Peyer's patch (tissue), 4 donors: ENCODE measurements at regions not wholly inside any gene's neighbourhood (a gene's known extent, or its start where the extent isn't known, plus 50 kb on each side); places are given as distances from the start of the nearest gene placed in this dataset.

ENCODE experiments used
- DNase-seq, 3 donors: peaks; one replicate each; pipeline ENCODE4 v3.0.0-alpha.2; 2017 to 2019
- H3K27ac ChIP-seq, 4 donors: fragments of 200-600 bp; sonication (generic); one replicate each; pipeline ENCODE4 v1.5.1; 2016 to 2019
- H3K27me3 ChIP-seq, 2 donors: fragments of 200-600 bp; sonication (generic); one replicate each; pipeline ENCODE4 v1.5.1; 2019
- H3K36me3 ChIP-seq, 3 donors: fragments of 200-600 bp; sonication (generic); one replicate each; pipeline ENCODE4 v1.5.1; 2016 to 2019
- H3K4me1 ChIP-seq, 4 donors: fragments of 200-600 bp; sonication (generic); one replicate each; pipeline ENCODE4 v1.5.1; 2016 to 2019
- H3K4me3 ChIP-seq, 4 donors: fragments of 200-600 bp; sonication (generic); 1 replicate in 3 of 4; 2 replicates in 1 of 4; pipeline ENCODE4 v1.5.1; 2016 to 2019; ENCODE audit warnings: mild to moderate bottlenecking in 1 of 4
- H3K9me3 ChIP-seq, 4 donors: fragments of 200-600 bp; sonication (generic); one replicate each; pipeline ENCODE4 v1.5.1; 2016 to 2019; ENCODE audit warnings: mild to moderate bottlenecking in 1 of 4
- CTCF ChIP-seq, 6 experiments: fragments of 450-650 bp in 4 of 6; fragments of 200-600 bp in 2 of 6; sonication (generic) in 1 of 6; IDR thresholded peaks; one replicate each; pipeline ENCODE4 v1.5.1; 2017 to 2019; ENCODE audit warnings: antibody characterized with exemption in 6 of 6, mild to moderate bottlenecking in 3 of 6, moderate library complexity in 1 of 6
- POLR2A ChIP-seq, 2 donors: fragments of 450-650 bp; IDR thresholded peaks; one replicate each; pipeline ENCODE4 v1.5.1; 2017; ENCODE audit warnings: antibody characterized with exemption in 2 of 2, mild to moderate bottlenecking in 2 of 2, moderate library complexity in 2 of 2

GRCh38 chr6:102204351-102204750, 810.8 kb downstream of the GRIK2 start:
- no peaks in the 10 kb centered on the region for H3K9me3 ChIP-seq
- no peaks in the 10 kb centered on the region for H3K4me1 ChIP-seq
- H3K27me3 ChIP-seq, result no peaks in the 10 kb centered on the region
- no peak for DNase-seq
- TF ChIP-seq CTCF (IDR thresholded peaks at IDR 0.05) (no peak), POLR2A (IDR thresholded peaks at IDR 0.05) (no peak)
- no peak overlapping the region for H3K4me3 ChIP-seq
- no peaks in the 10 kb centered on the region for H3K36me3 ChIP-seq
- H3K27ac ChIP-seq, result no peak overlapping the region

- TF ChIP-seq CTCF (IDR thresholded peaks at IDR 0.05) (no peak), POLR2A (IDR thresholded peaks at IDR 0.05) (no peak)
- H3K4me3 ChIP-seq, result no peak overlapping the region
- no peaks in the 10 kb centered on the region for H3K36me3 ChIP-seq
- H3K27ac ChIP-seq, result no peak overlapping the region
- no peak for DNase-seq
- no peaks in the 10 kb centered on the region for H3K9me3 ChIP-seq
- no peaks in the 10 kb centered on the region for H3K4me1 ChIP-seq
- H3K27me3 ChIP-seq, result no peaks in the 10 kb centered on the region
Observed at GRCh38 chr6:102215425-102215824, 821.9 kb downstream of the GRIK2 start.

GRCh38 chr6:102216232-102216631, 822.7 kb downstream of the GRIK2 start:
- H3K4me1 ChIP-seq, result no peaks in the 10 kb centered on the region
- H3K27me3 ChIP-seq, result no peaks in the 10 kb centered on the region
- no peak overlapping the region for H3K4me3 ChIP-seq
- DNase-seq, result no peak
- H3K9me3 ChIP-seq, result no peaks in the 10 kb centered on the region
- no peak overlapping the region for H3K27ac ChIP-seq
- H3K36me3 ChIP-seq, result no peaks in the 10 kb centered on the region
- no peak for TF ChIP-seq POLR2A (IDR thresholded peaks at IDR 0.05)
- TF ChIP-seq CTCF (IDR thresholded peaks at IDR 0.05), result no peak

- H3K27me3 ChIP-seq, result no peaks in the 10 kb centered on the region
- DNase-seq, result no peak
- TF ChIP-seq CTCF (IDR thresholded peaks at IDR 0.05), result no peak
- TF ChIP-seq POLR2A (IDR thresholded peaks at IDR 0.05), result no peak
- H3K9me3 ChIP-seq, result no peaks in the 10 kb centered on the region
- H3K36me3 ChIP-seq, result no peaks in the 10 kb centered on the region
- no peak overlapping the region for H3K27ac ChIP-seq
- H3K4me1 ChIP-seq, result no peaks in the 10 kb centered on the region
- no peak overlapping the region for H3K4me3 ChIP-seq
Observed at GRCh38 chr6:102223942-102224341, 830.4 kb downstream of the GRIK2 start.

GRCh38 chr6:102229271-102229670, 835.8 kb downstream of the GRIK2 start:
- Histone ChIP-seq H3K4me1 (no peaks in the 10 kb centered on the region), H3K36me3 (no peaks in the 10 kb centered on the region), H3K27ac (no peak overlapping the region), H3K9me3 (no peaks in the 10 kb centered on the region), H3K4me3 (no peak overlapping the region), H3K27me3 (no peaks in the 10 kb centered on the region)
- DNase-seq, result no peak
- no peak for TF ChIP-seq POLR2A (IDR thresholded peaks at IDR 0.05)
- no peak for TF ChIP-seq CTCF (IDR thresholded peaks at IDR 0.05)
